Bronchial epithelial cell (primary cell): ENCODE measurements at regions not wholly inside any gene's neighbourhood (a gene's known extent, or its start where the extent isn't known, plus 50 kb on each side); places are given as distances from the start of the nearest gene placed in this dataset.
A peak's percentile ranks its signal among the peaks of the same experiment; 100 is the strongest.
"Not testable (repeated sequence)": the region's sequence is repeated elsewhere in the genome, so short reads cannot be mapped to it uniquely, and the experiment has no call there.

Experiments
- DNase-seq: peaks from one replicate; pipeline ENCODE4 v3.0.0-alpha.2; 2010; ENCODE audit warnings: low read depth
- FAIRE-seq: peaks from 2 replicates; lab custom pipeline; 2011; peaks lifted over from hg19 to GRCh38; lab: Jason Lieb, UNC
- H3K27me3 ChIP-seq: 2 replicates; pipeline ENCODE4 v1.5.1; 2011; ENCODE audit warnings: low read length; ENCODE audit not compliant: control insufficient read depth, insufficient read depth
- H3K36me3 ChIP-seq: 2 replicates; pipeline ENCODE4 v1.5.1; 2011; ENCODE audit warnings: low read length; ENCODE audit not compliant: control insufficient read depth, insufficient read depth
- H3K4me3 ChIP-seq: 2 replicates; pipeline ENCODE4 v1.5.1; 2011; ENCODE audit warnings: mild to moderate bottlenecking, low read depth, low read length, control low read depth
- CTCF ChIP-seq: IDR thresholded peaks from 2 replicates; pipeline ENCODE4 v1.5.1; 2011; ENCODE audit warnings: mild to moderate bottlenecking, moderate library complexity, low read length, control low read depth, inconsistent platforms; ENCODE audit not compliant: insufficient read depth, severe bottlenecking

GRCh38 chr16:22635357-22635761 is 124.7 kb downstream of the NPIPB5 start:
- DNase-seq, result no peak

GRCh38 chr16:22635801-22636200 is 125.1 kb downstream of the NPIPB5 start:
- TF ChIP-seq CTCF, result no peak
- Histone ChIP-seq H3K4me3 (no peak overlapping the region), H3K36me3 (no peaks in the 10 kb centered on the region), H3K27me3 (no peaks in the 10 kb centered on the region)
- DNase-seq (no peak), FAIRE-seq (no peak)

More at GRCh38 chr16:22635357-22635761, 124.7 kb downstream of the NPIPB5 start:
- no peak for TF ChIP-seq CTCF
- H3K27me3 ChIP-seq, result no peaks in the 10 kb centered on the region
- FAIRE-seq, result no peak
- no peaks in the 10 kb centered on the region for H3K36me3 ChIP-seq
- no peak overlapping the region for H3K4me3 ChIP-seq

- FAIRE-seq, result no peak
- H3K27me3 ChIP-seq, result peaks cover 3% of the 10 kb centered on the region
- no peak for TF ChIP-seq CTCF
- DNase-seq, result peak; percentile 52
- H3K36me3 ChIP-seq, result no peaks in the 10 kb centered on the region
- H3K4me3 ChIP-seq, result no peak overlapping the region
Measured at GRCh38 chr16:22638393-22639206, 127.9 kb downstream of the NPIPB5 start.

- Histone ChIP-seq H3K4me3 (no peak overlapping the region), H3K36me3 (no peaks in the 10 kb centered on the region), H3K27me3 (peaks cover 3% of the 10 kb centered on the region)
- FAIRE-seq (no peak), DNase-seq (peak; percentile 63)
- TF ChIP-seq CTCF, result no peak
Measured at GRCh38 chr16:22641131-22641628, 130.5 kb downstream of the NPIPB5 start.

- peaks cover 3% of the 10 kb centered on the region for H3K27me3 ChIP-seq
- H3K4me3 ChIP-seq, result no peak overlapping the region
- no peak for FAIRE-seq
- H3K36me3 ChIP-seq, result no peaks in the 10 kb centered on the region
- no peak for TF ChIP-seq CTCF
- no peak for DNase-seq
Measured at GRCh38 chr16:22642416-22643088, 131.9 kb downstream of the NPIPB5 start.

GRCh38 chr16:22643203-22643602 is 132.5 kb downstream of the NPIPB5 start:
- DNase-seq, H3K27me3 ChIP-seq, H3K36me3 ChIP-seq, FAIRE-seq, H3K4me3 ChIP-seq: not testable (repeated sequence)
